ENCODE measurements at regions not wholly inside any gene's neighbourhood (a gene's known extent, or its start where the extent isn't known, plus 50 kb on each side); places are given as distances from the start of the nearest gene placed in this dataset.

GRCh38 chr13:47112205-47112902, 215.5 kb upstream of the HTR2A start:
- no peak for DNase-seq
- no peak overlapping the region for H3K4me3 ChIP-seq (ENCODE audit: control extremely low read depth in 1 of 5, extremely low read depth in 1 of 5, insufficient read depth in 1 of 5, low read depth in 2 of 5, low read length in 4 of 5)
- no peaks in the 10 kb centered on the region for H3K9me3 ChIP-seq (ENCODE audit: control extremely low read depth in 1 of 3, control insufficient read depth in 2 of 3, insufficient read depth in 1 of 3, low read length in 2 of 3)
- no peak overlapping the region for H3K27ac ChIP-seq (ENCODE audit: low read length in 2 of 2)
- Mint-ChIP-seq H3K4me3 (no peak overlapping the region), H3K9me3 (ENCODE audit: insufficient read depth) (no peaks in the 10 kb centered on the region), H3K27ac (no peak overlapping the region), H3K27me3 (peaks cover 5% of the 10 kb centered on the region), H3K4me1 (no peaks in the 10 kb centered on the region)
- H2AFZ ChIP-seq (ENCODE audit: insufficient read depth, low read depth, low read length, poor library complexity, severe bottlenecking) = no peak overlapping the region
- no peaks in the 10 kb centered on the region for H3K4me1 ChIP-seq (ENCODE audit: control insufficient read depth in 2 of 2, insufficient read depth in 2 of 2, low read length in 2 of 2)
- ChIA-PET CTCF (no interaction called here), POLR2A (no interaction called here)
- WGBS (ENCODE audit: insufficient coverage) = 100% methylated on average over 1 of the region's 4 CpGs
- no peak overlapping the region for H3K4me2 ChIP-seq (replicated peaks; ENCODE audit: low read depth, low read length, poor library complexity, severe bottlenecking)
- TF ChIP-seq CTCF (IDR thresholded peaks at IDR 0.05) = no peak
- no peak for TF ChIP-seq EZH2 (IDR thresholded peaks at IDR 0.05; ENCODE audit: borderline replicate concordance, insufficient read depth, low read depth, low read length, poor library complexity, severe bottlenecking)
- no peaks in the 10 kb centered on the region for H3K36me3 ChIP-seq (replicated peaks in 1 of 2; ENCODE audit: control extremely low read depth in 1 of 2, control insufficient read depth in 1 of 2, extremely low read depth in 1 of 2, insufficient read depth in 2 of 2, low read length in 1 of 2)
- intact Hi-C loops (cut with micrococcal nuclease) = no loop called here
- no peaks in the 10 kb centered on the region for H3K27me3 ChIP-seq (replicated peaks in 1 of 4; ENCODE audit: control extremely low read depth in 1 of 4, control insufficient read depth in 3 of 4, insufficient read depth in 4 of 4, low read length in 3 of 4)
- no peaks in the 10 kb centered on the region for H4K20me1 ChIP-seq (ENCODE audit: control insufficient read depth, insufficient read depth, low read length, poor library complexity, severe bottlenecking)
- no peaks in the 10 kb centered on the region for H3K79me2 ChIP-seq (ENCODE audit: control insufficient read depth, insufficient read depth, low read length)
- no peak overlapping the region for H3K9ac ChIP-seq (ENCODE audit: low read length)
- ATAC-seq (ENCODE audit: low read depth) = no peak

DNA sequence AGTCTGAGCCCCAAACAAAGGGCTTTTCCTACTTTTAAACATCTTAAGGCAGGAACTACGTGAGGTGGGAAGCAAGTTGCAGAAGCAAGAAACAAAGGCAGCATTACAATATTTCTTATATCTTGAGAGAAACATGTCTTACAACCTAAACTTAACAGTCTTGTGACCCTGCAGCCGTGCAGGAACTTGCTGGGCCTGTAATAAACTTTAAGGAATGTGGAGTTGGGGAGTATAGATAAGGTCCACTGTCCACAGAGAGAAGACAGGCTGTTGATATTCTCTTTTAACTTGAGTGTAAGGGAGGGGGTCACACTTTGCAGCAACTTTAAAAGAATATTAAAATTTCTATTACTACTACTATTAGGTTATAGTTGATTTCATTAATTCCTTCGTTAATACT, 214.6 kb upstream of the HTR2A start:
- ChIA-PET POLR2A (no interaction called here), CTCF (no interaction called here)
- H3K27me3 ChIP-seq (replicated peaks in 1 of 4; ENCODE audit: control extremely low read depth in 1 of 4, control insufficient read depth in 3 of 4, insufficient read depth in 4 of 4, low read length in 3 of 4) = no peaks in the 10 kb centered on the region
- H3K4me3 ChIP-seq (ENCODE audit: control extremely low read depth in 1 of 5, extremely low read depth in 1 of 5, insufficient read depth in 1 of 5, low read depth in 2 of 5, low read length in 4 of 5) = no peak overlapping the region
- no peaks in the 10 kb centered on the region for H3K79me2 ChIP-seq (ENCODE audit: control insufficient read depth, insufficient read depth, low read length)
- H3K27ac Mint-ChIP-seq = no peak overlapping the region
- no peaks in the 10 kb centered on the region for H4K20me1 ChIP-seq (ENCODE audit: control insufficient read depth, insufficient read depth, low read length, poor library complexity, severe bottlenecking)
- ATAC-seq (ENCODE audit: low read depth) (no peak), DNase-seq (no peak)
- no peak overlapping the region for H3K27ac ChIP-seq (ENCODE audit: low read length in 2 of 2)
- WGBS (ENCODE audit: insufficient coverage) = no CpG with 5 or more reads among the region's 3 CpGs
- no peaks in the 10 kb centered on the region for H3K9me3 Mint-ChIP-seq (ENCODE audit: insufficient read depth)
- no peak overlapping the region for H3K4me2 ChIP-seq (replicated peaks; ENCODE audit: low read depth, low read length, poor library complexity, severe bottlenecking)
- no peak overlapping the region for H3K4me3 Mint-ChIP-seq
- H2AFZ ChIP-seq (ENCODE audit: insufficient read depth, low read depth, low read length, poor library complexity, severe bottlenecking) = no peak overlapping the region
- no peaks in the 10 kb centered on the region for H3K4me1 ChIP-seq (ENCODE audit: control insufficient read depth in 2 of 2, insufficient read depth in 2 of 2, low read length in 2 of 2)
- H3K4me1 Mint-ChIP-seq = no peaks in the 10 kb centered on the region
- TF ChIP-seq EZH2 (IDR thresholded peaks at IDR 0.05; ENCODE audit: borderline replicate concordance, insufficient read depth, low read depth, low read length, poor library complexity, severe bottlenecking) (no peak), CTCF (IDR thresholded peaks at IDR 0.05) (no peak)
- no peaks in the 10 kb centered on the region for H3K9me3 ChIP-seq (ENCODE audit: control extremely low read depth in 1 of 3, control insufficient read depth in 2 of 3, insufficient read depth in 1 of 3, low read length in 2 of 3)
- H3K36me3 ChIP-seq (replicated peaks in 1 of 2; ENCODE audit: control extremely low read depth in 1 of 2, control insufficient read depth in 1 of 2, extremely low read depth in 1 of 2, insufficient read depth in 2 of 2, low read length in 1 of 2) = no peaks in the 10 kb centered on the region
- intact Hi-C loops (cut with micrococcal nuclease) = no loop called here
- H3K9ac ChIP-seq (ENCODE audit: low read length) = no peak overlapping the region
- peaks cover 5% of the 10 kb centered on the region for H3K27me3 Mint-ChIP-seq

Measured in B cell (primary cell).